CD14-positive monocyte (primary cell): ENCODE measurements at regions not wholly inside any gene's neighbourhood (a gene's known extent, or its start where the extent isn't known, plus 50 kb on each side); places are given as distances from the start of the nearest gene placed in this dataset.

Experiments
- DNase-seq, 3 donors: peaks; one replicate each; pipeline ENCODE4 v3.0.0-alpha.2; 2011 to 2022
- H2AFZ ChIP-seq: 2 replicates; pipeline ENCODE4 v1.6.0; 2012; ENCODE audit warnings: mild to moderate bottlenecking, low read depth, low read length, inconsistent platforms; ENCODE audit not compliant: insufficient read depth, poor library complexity, severe bottlenecking
- H3K27ac ChIP-seq, 2 donors: 1 replicate in 1 of 2; 2 replicates in 1 of 2; pipeline ENCODE4 v1.5.1; 2012 to 2013; ENCODE audit warnings: low read length in 2 of 2, control low read depth in 1 of 2, inconsistent platforms in 1 of 2, low read depth in 1 of 2, mild to moderate bottlenecking in 1 of 2
- H3K27me3 ChIP-seq, 2 donors: one replicate each; pipeline versions ENCODE4 v1.6.0 to v1.6.1; 2011 to 2013; ENCODE audit warnings: low read length in 2 of 2; ENCODE audit not compliant: control insufficient read depth in 2 of 2, insufficient read depth in 2 of 2
- H3K36me3 ChIP-seq, 2 donors: replicated peaks in 1 of 2; 1 replicate in 1 of 2; 2 replicates in 1 of 2; pipeline versions ENCODE4 v1.5.1 to v1.6.1; 2012 to 2013; ENCODE audit warnings: low read length in 2 of 2, control low read depth in 1 of 2, inconsistent platforms in 1 of 2, mild to moderate bottlenecking in 1 of 2; ENCODE audit not compliant: insufficient read depth in 2 of 2, control insufficient read depth in 1 of 2
- H3K4me1 ChIP-seq, 2 donors: 1 replicate in 1 of 2; 2 replicates in 1 of 2; pipeline versions ENCODE4 v1.5.1 to v1.6.1; 2012 to 2013; ENCODE audit warnings: low read length in 2 of 2, control low read depth in 1 of 2, inconsistent platforms in 1 of 2, mild to moderate bottlenecking in 1 of 2, moderate library complexity in 1 of 2; ENCODE audit not compliant: insufficient read depth in 2 of 2, control insufficient read depth in 1 of 2
- H3K4me2 ChIP-seq: replicated peaks from 2 replicates; pipeline ENCODE3; 2012; ENCODE audit warnings: low read length, moderate library complexity, mild to moderate bottlenecking; ENCODE audit not compliant: poor library complexity, severe bottlenecking; ENCODE audit errors: extremely low read depth
- H3K4me3 ChIP-seq, 3 experiments: fragments of 200-600 bp in 1 of 3; sonication (generic) in 1 of 3; replicated peaks in 1 of 3; 1 replicate in 2 of 3; 2 replicates in 1 of 3; pipeline ENCODE4 v1.5.1; 2011 to 2013; ENCODE audit warnings: low read length in 3 of 3, mild to moderate bottlenecking in 3 of 3, control low read depth in 2 of 3, low read depth in 2 of 3, inconsistent platforms in 1 of 3, moderate library complexity in 1 of 3
- H3K79me2 ChIP-seq: 2 replicates; pipeline ENCODE4 v1.6.0; 2012; ENCODE audit warnings: mild to moderate bottlenecking, control low read depth, inconsistent platforms, low read length, moderate library complexity; ENCODE audit not compliant: insufficient read depth
- H3K9ac ChIP-seq: 2 replicates; pipeline ENCODE4 v1.6.0; 2017; ENCODE audit warnings: low read length, mild to moderate bottlenecking; ENCODE audit not compliant: insufficient read depth, poor library complexity, severe bottlenecking
- H3K9me3 ChIP-seq, 2 donors: replicated peaks in 1 of 2; 1 replicate in 1 of 2; 2 replicates in 1 of 2; pipeline versions ENCODE4 v1.5.1 to v1.6.1; 2012 to 2013; ENCODE audit warnings: low read length in 2 of 2, control low read depth in 1 of 2; ENCODE audit not compliant: control insufficient read depth in 1 of 2, insufficient read depth in 1 of 2
- H4K20me1 ChIP-seq: 2 replicates; pipeline ENCODE4 v1.6.0; 2012; ENCODE audit warnings: mild to moderate bottlenecking, low read length, control low read depth, moderate library complexity; ENCODE audit not compliant: insufficient read depth
- H3K27ac Mint-ChIP-seq, 7 donors: one replicate each; pipeline ENCODE4 v1.8.0; 2020; ENCODE audit warnings: mild to moderate bottlenecking in 7 of 7, mixed read lengths in 7 of 7, moderate library complexity in 6 of 7, inconsistent platforms in 2 of 7
- H3K27me3 Mint-ChIP-seq, 3 donors: one replicate each; pipeline ENCODE4 v1.8.0; 2021 to 2022; ENCODE audit warnings: low read depth in 3 of 3, mild to moderate bottlenecking in 3 of 3, mixed read lengths in 3 of 3, moderate library complexity in 3 of 3, inconsistent platforms in 1 of 3
- H3K36me3 Mint-ChIP-seq, 2 donors: one replicate each; pipeline ENCODE4 v1.8.0; 2020; ENCODE audit warnings: mixed read lengths in 2 of 2, inconsistent platforms in 1 of 2, mild to moderate bottlenecking in 1 of 2
- H3K4me1 Mint-ChIP-seq: one replicate; pipeline ENCODE4 v1.8.0; 2020; ENCODE audit warnings: mild to moderate bottlenecking, mixed read lengths
- H3K4me3 Mint-ChIP-seq, 2 donors: one replicate each; pipeline ENCODE4 v1.8.0; 2020; ENCODE audit warnings: mild to moderate bottlenecking in 2 of 2, mixed read lengths in 2 of 2, moderate library complexity in 1 of 2
- H3K9me3 Mint-ChIP-seq, 7 donors: one replicate each; pipeline ENCODE4 v1.8.0; 2020 to 2022; ENCODE audit warnings: mixed read lengths in 7 of 7, mild to moderate bottlenecking in 6 of 7, moderate library complexity in 6 of 7, inconsistent platforms in 2 of 7
- CTCF ChIP-seq: fragments of 200-600 bp; IDR thresholded peaks from one replicate; pipeline ENCODE4 v1.8.0; 2022; ENCODE audit warnings: antibody characterized with exemption, mild to moderate bottlenecking
- WGBS: methylation state at CpG from one replicate; pipeline ENCODE4 v1.1.5; 2013; ENCODE audit warnings: missing lambda C conversion rate; ENCODE audit not compliant: insufficient coverage; 5-methylcytosine and 5-hydroxymethylcytosine counted together
- intact Hi-C, 2 donors: fragments of 100-400 bp; cut with micrococcal nuclease; formaldehyde crosslinking; loops; one replicate each; pipeline versions ENCODE4 v1.15.0 to v1.15.1; 2023

- Histone ChIP-seq H3K9me3 (peaks cover 7 to 11% of the 10 kb centered on the region in 2 donors), H3K27me3 (no peaks in the 10 kb centered on the region), H3K4me2 (no peak overlapping the region), H2AFZ (no peak overlapping the region), H3K4me1 (no peaks in the 10 kb centered on the region), H3K9ac (no peak overlapping the region), H3K79me2 (no peaks in the 10 kb centered on the region), H3K27ac (no peak overlapping the region), H4K20me1 (no peaks in the 10 kb centered on the region), H3K4me3 (no peak overlapping the region), H3K36me3 (no peaks in the 10 kb centered on the region)
- Mint-ChIP-seq H3K27ac (no peak overlapping the region), H3K27me3 (no peaks in the 10 kb centered on the region), H3K36me3 (no peaks in the 10 kb centered on the region), H3K9me3 (peaks cover 7 to 24% (median 16%) of the 10 kb centered on the region in 7 donors), H3K4me1 (no peaks in the 10 kb centered on the region), H3K4me3 (no peak overlapping the region)
- DNase-seq: no peak
- intact Hi-C loops: no loop called here
- TF ChIP-seq CTCF: no peak
These were observed 1059.7 kb upstream of the ACVR2A start for GRCh38 chr2:146785101-146785500.

- Mint-ChIP-seq H3K9me3 (peaks cover 10 to 26% (median 16%) of the 10 kb centered on the region in 7 donors), H3K27me3 (no peaks in the 10 kb centered on the region), H3K36me3 (no peaks in the 10 kb centered on the region), H3K4me1 (no peaks in the 10 kb centered on the region), H3K4me3 (no peak overlapping the region), H3K27ac (no peak overlapping the region)
- no peak overlapping the region for H2AFZ ChIP-seq
- no peaks in the 10 kb centered on the region for H4K20me1 ChIP-seq
- no peak for TF ChIP-seq CTCF
- no peak overlapping the region for H3K9ac ChIP-seq
- peaks cover 10 to 11% of the 10 kb centered on the region in 2 donors for H3K9me3 ChIP-seq
- no peak overlapping the region for H3K27ac ChIP-seq
- no peaks in the 10 kb centered on the region for H3K27me3 ChIP-seq
- no peaks in the 10 kb centered on the region for H3K4me1 ChIP-seq
- no peak overlapping the region for H3K4me2 ChIP-seq
- no peak overlapping the region for H3K4me3 ChIP-seq
- H3K79me2 ChIP-seq: no peaks in the 10 kb centered on the region
- 75% methylated on average over 2 of the region's 4 CpGs for WGBS
- intact Hi-C loops: no loop called here
- DNase-seq: no peak
- H3K36me3 ChIP-seq: no peaks in the 10 kb centered on the region
These were observed 1060.2 kb upstream of the ACVR2A start for GRCh38 chr2:146784602-146785001.
